Right ventricle myocardium inferior (tissue), 1 donor: ENCODE measurements at regions not wholly inside any gene's neighbourhood (a gene's known extent, or its start where the extent isn't known, plus 50 kb on each side); places are given as distances from the start of the nearest gene placed in this dataset.

Experiments
- ATAC-seq: fragments of 200-7000 bp; cut with Tn5 transposase; one replicate; pipeline ENCODE4 v1.9.1; 2020; ENCODE audit warnings: mild to moderate bottlenecking, moderate library complexity
- DNase-seq: peaks from one replicate; pipeline ENCODE4 v3.0.0; 2021; ENCODE audit errors: missing footprints
- intact Hi-C: fragments of 100-400 bp; cut with DNase I; formaldehyde crosslinking; loops from one replicate; pipeline ENCODE4 v1.11.0; 2022
- donor health status: DM: no; HTN: yes; CAD: no; lungs with severe emphysema.

GRCh38 chr3:165464736-165465135 is 268.6 kb upstream of the SLITRK3 start:
- intact Hi-C loops: no loop called here
- no peak for ATAC-seq

GRCh38 chr3:165463531-165463930 is 267.3 kb upstream of the SLITRK3 start:
- no peak for DNase-seq
- intact Hi-C loops: no loop called here
- no peak for ATAC-seq

More at GRCh38 chr3:165464736-165465135, 268.6 kb upstream of the SLITRK3 start:
- no peak for DNase-seq

- intact Hi-C loops: no loop called here
- no peak for DNase-seq
- no peak for ATAC-seq
Measured at GRCh38 chr3:165462636-165463334, 266.6 kb upstream of the SLITRK3 start.

- intact Hi-C loops: no loop called here
- DNase-seq (no peak), ATAC-seq (no peak)
Measured at GRCh38 chr3:165459924-165460835, 264.0 kb upstream of the SLITRK3 start.

- intact Hi-C loops: no loop called here
- DNase-seq (no peak), ATAC-seq (no peak)
Measured at GRCh38 chr3:165459111-165459510, 262.9 kb upstream of the SLITRK3 start.

- DNase-seq (no peak), ATAC-seq (no peak)
- intact Hi-C loops: no loop called here
Measured at GRCh38 chr3:165457096-165457495, 260.9 kb upstream of the SLITRK3 start.

GRCh38 chr3:165455793-165456192 is 259.6 kb upstream of the SLITRK3 start:
- no peak for ATAC-seq
- intact Hi-C loops: no loop called here
- DNase-seq: no peak

- DNase-seq (no peak), ATAC-seq (no peak)
- intact Hi-C loops: no loop called here
Measured at GRCh38 chr3:165455360-165455759, 259.2 kb upstream of the SLITRK3 start.

GRCh38 chr3:165451371-165452070 is 255.3 kb upstream of the SLITRK3 start:
- no peak for DNase-seq
- no peak for ATAC-seq
- intact Hi-C loops: no loop called here

- DNase-seq (no peak), ATAC-seq (no peak)
- intact Hi-C loops: no loop called here
Measured at GRCh38 chr3:165446555-165446954, 250.4 kb upstream of the SLITRK3 start.

GRCh38 chr3:165444745-165445144 is 248.6 kb upstream of the SLITRK3 start:
- ATAC-seq (no peak), DNase-seq (no peak)
- intact Hi-C loops: no loop called here

GRCh38 chr3:165443664-165444063 is 247.5 kb upstream of the SLITRK3 start:
- intact Hi-C loops: no loop called here
- ATAC-seq (no peak), DNase-seq (no peak)

GRCh38 chr3:165442061-165442460 is 245.9 kb upstream of the SLITRK3 start:
- intact Hi-C loops: no loop called here
- ATAC-seq (no peak), DNase-seq (no peak)

- ATAC-seq (no peak), DNase-seq (no peak)
- intact Hi-C loops: no loop called here
Measured at GRCh38 chr3:165440380-165440779, 244.2 kb upstream of the SLITRK3 start.

- intact Hi-C loops: no loop called here
- no peak for DNase-seq
- ATAC-seq: no peak
Measured at GRCh38 chr3:165439765-165440164, 243.6 kb upstream of the SLITRK3 start.

GRCh38 chr3:165434516-165434915 is 238.3 kb upstream of the SLITRK3 start:
- intact Hi-C loops: no loop called here
- DNase-seq (no peak), ATAC-seq (no peak)

GRCh38 chr3:165406425-165406824 is 210.2 kb upstream of the SLITRK3 start:
- intact Hi-C loops: no loop called here
- no peak for DNase-seq
- ATAC-seq: no peak

GRCh38 chr3:165404357-165405027 is 208.3 kb upstream of the SLITRK3 start:
- no peak for DNase-seq
- no peak for ATAC-seq
- intact Hi-C loops: no loop called here

GRCh38 chr3:165403666-165404065 is 207.5 kb upstream of the SLITRK3 start:
- DNase-seq: no peak
- no peak for ATAC-seq
- intact Hi-C loops: no loop called here
